GM12878 (cell line): ENCODE measurements at regions not wholly inside any gene's neighbourhood (a gene's known extent, or its start where the extent isn't known, plus 50 kb on each side); places are given as distances from the start of the nearest gene placed in this dataset.

Experiments used
- BHLHE40 ChIP-seq, 2 experiments: fragments of 450-650 bp in 1 of 2; IDR thresholded peaks; 2 replicates each; pipeline ENCODE4 v1.6.1; 2011 to 2017; ENCODE audit warnings: low read depth in 2 of 2, borderline replicate concordance in 1 of 2, improper control_type of control experiment in 1 of 2, low read length in 1 of 2, mild to moderate bottlenecking in 1 of 2
- CREB1 ChIP-seq: IDR thresholded peaks from 2 replicates; pipeline ENCODE4 v1.6.1; 2012; ENCODE audit warnings: low read depth, mild to moderate bottlenecking, inconsistent platforms
- EP300 ChIP-seq, 2 experiments: fragments of 150-350 bp in 1 of 2; IDR thresholded peaks; 2 replicates each; pipeline ENCODE4 v1.6.1; 2011 to 2012; ENCODE audit warnings: low read depth in 2 of 2, low read length in 2 of 2, borderline replicate concordance in 1 of 2, improper control_type of control experiment in 1 of 2, inconsistent platforms in 1 of 2; ENCODE audit not compliant: control insufficient read depth in 1 of 2
- FOXK2 ChIP-seq: fragments of 450-650 bp; IDR thresholded peaks from 2 replicates; pipeline ENCODE4 v1.6.1; 2017; ENCODE audit warnings: mild to moderate bottlenecking, moderate library complexity
- NR2C2 ChIP-seq: IDR thresholded peaks from 2 replicates; pipeline ENCODE4 v1.6.1; 2011; ENCODE audit warnings: borderline replicate concordance, low read depth; ENCODE audit not compliant: control insufficient read depth, insufficient read length
- ZZZ3 ChIP-seq: IDR thresholded peaks from 2 replicates; pipeline ENCODE4 v1.6.1; 2011; ENCODE audit warnings: low read depth; ENCODE audit not compliant: control insufficient read depth, insufficient read length
- TF ChIP-seq, protein P1 (sequence below), 3 experiments: IDR thresholded peaks in 2 of 3; conservative IDR thresholded peaks in 1 of 3; 2 replicates each; pipeline ENCODE4 v1.5.1; 2011; ENCODE audit warnings: low read depth in 3 of 3, low read length in 3 of 3, mild to moderate bottlenecking in 3 of 3, control low read depth in 2 of 3, moderate library complexity in 2 of 3, inconsistent platforms in 1 of 3, mixed read lengths in 1 of 3; ENCODE audit not compliant: control insufficient read depth in 2 of 3, insufficient read depth in 1 of 3; ENCODE audit errors: extremely low read depth in 1 of 3

DNA sequence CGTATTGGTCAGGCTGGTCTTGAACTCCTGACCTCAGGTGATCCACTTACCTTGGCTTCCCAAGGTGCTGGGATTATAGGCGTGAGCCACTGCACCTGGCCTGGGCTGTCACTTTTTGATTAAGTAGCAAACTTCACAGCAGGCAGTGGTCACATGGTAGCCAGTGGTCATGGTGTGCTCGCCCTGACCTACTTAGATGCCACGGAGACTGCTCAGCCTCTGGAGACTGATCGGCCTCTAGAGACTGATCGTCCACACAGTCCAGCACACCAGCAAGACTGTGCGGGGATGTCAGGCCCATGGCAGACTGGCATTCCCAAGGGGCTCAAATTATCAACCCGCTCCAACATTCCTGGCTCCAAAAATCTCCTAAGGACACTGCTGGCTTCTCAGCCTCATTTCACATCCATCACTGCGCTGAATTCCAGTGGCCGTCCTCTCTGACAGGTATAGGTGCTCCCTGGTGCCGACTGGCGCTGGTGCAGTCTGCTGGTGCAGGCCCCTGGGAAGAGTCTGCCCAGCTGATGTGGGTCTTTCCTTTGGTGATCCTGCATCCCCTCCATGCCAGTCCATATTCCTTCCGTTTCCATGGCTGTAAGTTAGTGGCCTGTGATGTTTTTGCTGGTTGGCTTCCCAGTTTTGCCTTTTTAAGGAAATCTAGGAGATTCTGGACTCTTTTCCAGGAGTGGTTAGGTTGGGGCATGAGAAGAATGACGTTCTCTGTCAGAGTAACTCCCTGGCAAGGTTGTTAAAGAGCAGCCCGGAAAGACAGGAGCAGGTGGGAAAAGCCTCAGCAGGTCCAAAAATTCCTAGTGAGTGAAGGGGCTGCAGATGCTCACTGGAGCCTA is 374.5 kb upstream of the HS6ST1 start:
- TF ChIP-seq EP300 (IDR thresholded peaks at IDR 0.05; ENCODE audit: borderline replicate concordance in 1 of 2, control insufficient read depth in 1 of 2, low read depth in 2 of 2, low read length in 2 of 2) (no peak), CREB1 (no peak), NR2C2 (no peak), ZZZ3 (no peak), BHLHE40 (IDR thresholded peaks at IDR 0.05; ENCODE audit: borderline replicate concordance in 1 of 2, low read depth in 2 of 2, low read length in 1 of 2) (no peak), FOXK2 (no peak)
- TF ChIP-seq, protein P1, sequence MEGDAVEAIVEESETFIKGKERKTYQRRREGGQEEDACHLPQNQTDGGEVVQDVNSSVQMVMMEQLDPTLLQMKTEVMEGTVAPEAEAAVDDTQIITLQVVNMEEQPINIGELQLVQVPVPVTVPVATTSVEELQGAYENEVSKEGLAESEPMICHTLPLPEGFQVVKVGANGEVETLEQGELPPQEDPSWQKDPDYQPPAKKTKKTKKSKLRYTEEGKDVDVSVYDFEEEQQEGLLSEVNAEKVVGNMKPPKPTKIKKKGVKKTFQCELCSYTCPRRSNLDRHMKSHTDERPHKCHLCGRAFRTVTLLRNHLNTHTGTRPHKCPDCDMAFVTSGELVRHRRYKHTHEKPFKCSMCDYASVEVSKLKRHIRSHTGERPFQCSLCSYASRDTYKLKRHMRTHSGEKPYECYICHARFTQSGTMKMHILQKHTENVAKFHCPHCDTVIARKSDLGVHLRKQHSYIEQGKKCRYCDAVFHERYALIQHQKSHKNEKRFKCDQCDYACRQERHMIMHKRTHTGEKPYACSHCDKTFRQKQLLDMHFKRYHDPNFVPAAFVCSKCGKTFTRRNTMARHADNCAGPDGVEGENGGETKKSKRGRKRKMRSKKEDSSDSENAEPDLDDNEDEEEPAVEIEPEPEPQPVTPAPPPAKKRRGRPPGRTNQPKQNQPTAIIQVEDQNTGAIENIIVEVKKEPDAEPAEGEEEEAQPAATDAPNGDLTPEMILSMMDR (IDR thresholded peaks at IDR 0.05 in 2 of 3, conservative IDR thresholded peaks at IDR 0.05 in 1 of 3; ENCODE audit: control insufficient read depth in 2 of 3, extremely low read depth in 1 of 3, insufficient read depth in 1 of 3, low read depth in 3 of 3, low read length in 3 of 3): no peak
